ENCODE measurements at regions not wholly inside any gene's neighbourhood (a gene's known extent, or its start where the extent isn't known, plus 50 kb on each side); places are given as distances from the start of the nearest gene placed in this dataset.

DNA sequence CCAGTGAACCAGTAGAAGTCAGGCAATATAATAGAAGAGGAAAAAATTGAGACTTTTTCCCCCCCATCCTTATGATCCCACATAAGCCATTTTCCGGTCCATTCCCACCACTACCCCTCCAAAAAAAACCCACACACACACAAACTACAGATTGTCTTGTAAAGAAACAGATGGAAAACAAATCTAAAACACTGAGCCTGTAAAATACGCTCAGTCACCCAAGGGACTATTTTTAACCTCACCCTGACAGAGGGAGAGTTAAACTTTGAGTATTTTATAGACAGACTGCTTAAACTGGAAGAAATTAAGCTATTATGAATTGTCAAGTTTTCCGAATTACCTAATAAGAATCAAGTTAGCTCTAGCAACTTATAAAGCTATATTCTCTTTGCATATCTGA, 471.8 kb upstream of the C9orf72 start:
- TF ChIP-seq, protein P1, sequence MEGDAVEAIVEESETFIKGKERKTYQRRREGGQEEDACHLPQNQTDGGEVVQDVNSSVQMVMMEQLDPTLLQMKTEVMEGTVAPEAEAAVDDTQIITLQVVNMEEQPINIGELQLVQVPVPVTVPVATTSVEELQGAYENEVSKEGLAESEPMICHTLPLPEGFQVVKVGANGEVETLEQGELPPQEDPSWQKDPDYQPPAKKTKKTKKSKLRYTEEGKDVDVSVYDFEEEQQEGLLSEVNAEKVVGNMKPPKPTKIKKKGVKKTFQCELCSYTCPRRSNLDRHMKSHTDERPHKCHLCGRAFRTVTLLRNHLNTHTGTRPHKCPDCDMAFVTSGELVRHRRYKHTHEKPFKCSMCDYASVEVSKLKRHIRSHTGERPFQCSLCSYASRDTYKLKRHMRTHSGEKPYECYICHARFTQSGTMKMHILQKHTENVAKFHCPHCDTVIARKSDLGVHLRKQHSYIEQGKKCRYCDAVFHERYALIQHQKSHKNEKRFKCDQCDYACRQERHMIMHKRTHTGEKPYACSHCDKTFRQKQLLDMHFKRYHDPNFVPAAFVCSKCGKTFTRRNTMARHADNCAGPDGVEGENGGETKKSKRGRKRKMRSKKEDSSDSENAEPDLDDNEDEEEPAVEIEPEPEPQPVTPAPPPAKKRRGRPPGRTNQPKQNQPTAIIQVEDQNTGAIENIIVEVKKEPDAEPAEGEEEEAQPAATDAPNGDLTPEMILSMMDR (IDR thresholded peaks at IDR 0.05; ENCODE audit: low read depth, low read length) = no peak
- no peak for DNase-seq (ENCODE audit: extremely low read depth, low read depth)

DNA sequence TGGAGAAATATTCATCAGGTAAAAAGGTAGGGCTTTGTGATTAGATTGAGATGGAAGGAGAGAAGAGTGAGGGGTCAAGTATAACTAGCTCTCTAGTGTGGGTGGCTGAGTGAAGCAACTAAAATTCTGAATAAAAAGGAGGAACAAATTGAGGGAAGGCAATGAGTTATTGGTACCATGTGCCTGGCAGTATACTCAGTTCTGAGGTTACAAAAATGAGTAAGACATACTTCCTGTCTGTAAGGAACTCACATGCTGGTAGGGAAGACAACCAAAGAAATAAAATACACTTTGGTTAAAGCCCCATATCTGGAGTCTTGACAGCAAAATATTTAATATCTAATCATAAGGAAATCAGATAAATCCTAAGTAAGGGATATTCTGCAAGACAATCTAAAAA, 476.8 kb upstream of the C9orf72 start:
- TF ChIP-seq, protein P1 (IDR thresholded peaks at IDR 0.05; ENCODE audit: low read depth, low read length) = no peak
- DNase-seq (ENCODE audit: extremely low read depth, low read depth) = no peak

DNA sequence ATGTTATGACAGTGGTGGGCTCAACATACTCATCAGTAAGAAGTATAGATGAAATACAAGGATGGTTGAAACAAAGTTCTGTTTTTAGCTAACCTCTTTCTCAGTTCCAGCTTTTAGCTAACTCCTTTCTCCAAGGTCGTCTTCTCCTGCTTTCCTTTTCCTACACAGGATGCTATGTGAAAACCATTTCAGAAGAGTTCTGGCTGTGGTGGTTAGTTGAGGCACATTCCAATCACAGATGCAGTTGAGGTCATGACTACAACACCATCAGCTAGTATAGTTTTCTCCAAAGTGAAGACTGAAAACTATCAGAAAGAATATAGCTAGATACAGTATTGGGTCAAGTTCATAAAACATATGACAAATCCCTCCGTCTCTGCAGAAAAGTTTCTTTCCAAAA, 477.7 kb upstream of the C9orf72 start:
- TF ChIP-seq, protein P1 (IDR thresholded peaks at IDR 0.05; ENCODE audit: low read depth, low read length) = no peak
- DNase-seq (ENCODE audit: extremely low read depth, low read depth) = no peak

DNA sequence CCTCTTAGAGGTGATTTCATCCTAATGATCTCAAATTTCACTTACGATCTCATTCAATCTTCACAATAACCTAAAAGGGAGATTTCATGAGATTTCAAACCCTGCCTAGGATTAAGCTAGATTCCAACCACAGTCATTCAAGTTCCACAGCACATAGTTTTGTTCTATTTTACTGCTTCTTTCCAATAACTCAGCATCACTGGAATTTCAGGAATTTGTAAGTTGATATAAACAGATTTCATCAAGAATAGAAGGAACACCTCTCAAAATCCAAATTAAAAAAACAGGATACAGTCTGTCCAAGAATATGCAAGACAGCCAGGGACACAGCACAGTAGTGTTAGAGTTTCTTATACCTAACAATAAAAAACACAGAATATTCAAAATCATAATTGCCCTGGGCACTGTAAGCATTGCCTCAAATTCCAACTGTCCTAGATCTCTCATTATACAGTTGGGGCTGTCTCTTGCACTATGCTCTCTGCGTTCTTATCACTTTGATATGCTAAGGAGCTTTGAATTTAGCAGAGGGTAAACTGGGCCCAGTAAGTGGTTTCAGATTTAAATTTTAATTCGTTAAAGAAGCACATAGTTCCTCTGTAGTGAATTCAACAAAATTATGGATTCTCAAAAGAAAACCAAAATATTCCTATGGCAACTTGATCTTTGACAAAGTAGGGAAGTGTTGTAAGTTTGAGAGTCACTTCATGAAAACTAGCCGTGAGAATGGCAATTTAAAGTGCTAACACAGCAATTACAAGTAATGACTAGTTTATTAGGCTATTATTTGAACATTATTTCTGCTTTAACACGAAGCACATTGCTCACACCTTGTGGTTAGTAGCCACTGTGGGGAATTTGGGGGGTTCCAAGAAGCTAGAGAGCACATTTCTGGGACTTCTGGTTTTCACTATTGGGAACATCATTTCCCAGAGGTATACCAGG, 478.6 kb upstream of the C9orf72 start:
- TF ChIP-seq, protein P1 (IDR thresholded peaks at IDR 0.05; ENCODE audit: low read depth, low read length) = no peak
- DNase-seq (ENCODE audit: extremely low read depth, low read depth) = no peak

DNA sequence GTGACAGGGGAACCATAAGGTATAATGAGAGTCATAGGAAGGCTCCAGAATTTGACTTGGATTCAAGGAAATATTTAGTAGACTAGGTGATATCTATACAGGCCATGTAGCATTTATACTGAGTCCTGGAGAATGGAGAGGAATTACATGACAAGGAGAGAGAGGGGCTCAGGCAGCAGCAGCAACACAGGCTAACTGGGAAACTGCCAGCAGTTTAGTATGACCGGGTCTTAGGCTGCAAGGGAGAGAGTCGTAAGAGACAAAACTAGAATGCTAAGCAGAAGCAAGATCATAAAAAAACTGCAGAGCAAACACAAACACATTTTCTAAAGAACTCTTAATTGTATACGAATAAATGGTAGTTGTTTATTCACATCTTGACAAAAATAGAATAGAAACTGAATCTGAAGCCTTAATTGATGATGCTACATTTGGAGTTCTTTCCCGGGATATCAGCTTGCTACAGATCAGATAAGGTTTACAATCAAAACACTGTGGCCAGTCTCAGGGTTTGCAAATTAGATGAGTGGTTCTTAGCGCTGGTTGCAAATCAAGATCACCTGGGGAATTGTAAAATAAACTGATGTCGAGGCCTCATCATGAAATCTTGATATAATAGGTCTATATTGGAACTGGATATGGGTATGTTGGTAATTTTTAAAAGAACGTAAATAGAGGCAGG, 480.0 kb upstream of the C9orf72 start:
- TF ChIP-seq, protein P1 (IDR thresholded peaks at IDR 0.05; ENCODE audit: low read depth, low read length) = no peak
- DNase-seq (ENCODE audit: extremely low read depth, low read depth) = no peak

DNA sequence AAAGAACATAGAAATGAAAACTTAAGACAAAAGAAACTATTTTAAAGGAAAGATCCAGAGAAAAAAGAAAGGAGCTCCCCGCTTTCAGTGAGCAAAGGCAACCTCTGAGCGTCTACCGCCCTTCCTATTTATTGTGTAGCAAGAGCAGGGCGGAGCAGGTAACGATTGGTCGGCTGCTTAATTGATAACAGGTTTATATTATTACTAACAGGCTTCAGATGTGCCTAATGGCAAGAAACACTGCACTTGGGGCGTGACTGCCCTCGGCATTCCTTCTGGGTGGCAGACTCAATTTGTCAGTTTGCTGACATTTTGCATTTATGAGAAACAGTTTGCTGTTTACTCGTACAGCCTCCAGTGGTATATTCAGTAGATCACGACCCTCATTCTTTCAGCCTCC, 482.7 kb upstream of the C9orf72 start:
- DNase-seq (ENCODE audit: extremely low read depth, low read depth) = no peak
- TF ChIP-seq, protein P1 (IDR thresholded peaks at IDR 0.05; ENCODE audit: low read depth, low read length) = no peak

DNA sequence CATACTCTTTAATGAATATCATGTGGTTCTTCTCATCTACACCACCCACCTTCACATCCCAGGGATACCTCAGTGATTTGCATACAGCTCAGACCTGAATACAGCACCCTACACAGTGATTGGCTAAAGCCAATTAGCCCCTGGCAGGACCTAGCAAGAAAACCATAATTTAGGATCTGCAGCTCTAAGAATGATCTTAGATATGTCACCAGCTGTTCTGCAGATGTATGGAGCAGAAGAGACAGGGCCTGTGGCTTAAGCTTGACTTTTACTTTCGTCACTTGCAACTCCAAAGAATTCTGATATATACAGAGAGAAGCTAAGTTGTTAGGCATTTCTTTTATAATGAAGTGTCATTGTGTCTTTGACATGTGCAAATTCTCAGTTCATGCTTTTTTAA, 483.2 kb upstream of the C9orf72 start:
- no peak for DNase-seq (ENCODE audit: extremely low read depth, low read depth)
- TF ChIP-seq, protein P1 (IDR thresholded peaks at IDR 0.05; ENCODE audit: low read depth, low read length) = no peak

All from AG09319 (cell line).